GM21367 (cell line): ENCODE measurements at regions not wholly inside any gene's neighbourhood (a gene's known extent, or its start where the extent isn't known, plus 50 kb on each side); places are given as distances from the start of the nearest gene placed in this dataset.
A peak's percentile ranks its signal among the peaks of the same experiment; 100 is the strongest.
"Not testable (repeated sequence)": the region's sequence is repeated elsewhere in the genome, so short reads cannot be mapped to it uniquely, and the experiment has no call there.

Experiments
- ATAC-seq: cut with Tn5 transposase; IDR thresholded peaks from one replicate; pipeline ENCODE4 v1.9.1; 2021; ENCODE audit not compliant: unreplicated experiment

DNA sequence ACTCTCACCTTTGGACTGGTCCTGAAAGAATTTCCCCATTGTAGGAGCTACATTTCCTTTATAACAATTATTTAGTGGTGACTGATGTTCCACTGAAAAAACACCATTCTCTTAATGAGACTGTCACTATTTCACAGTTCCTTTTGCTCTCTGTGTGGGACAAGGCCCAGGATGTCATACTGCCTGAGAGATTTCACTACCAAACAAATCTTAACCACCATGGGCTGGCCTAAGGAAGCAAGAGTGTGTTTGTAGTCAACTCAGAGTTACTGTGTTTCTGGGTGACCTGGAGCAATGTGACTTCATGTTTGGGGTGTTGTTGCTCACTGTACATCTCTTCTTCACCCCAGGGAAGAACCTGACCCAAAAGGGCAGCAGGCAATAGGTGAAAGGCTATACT, 50.1 kb upstream of the ZNF608 start:
- peak; percentile 41 for ATAC-seq

DNA sequence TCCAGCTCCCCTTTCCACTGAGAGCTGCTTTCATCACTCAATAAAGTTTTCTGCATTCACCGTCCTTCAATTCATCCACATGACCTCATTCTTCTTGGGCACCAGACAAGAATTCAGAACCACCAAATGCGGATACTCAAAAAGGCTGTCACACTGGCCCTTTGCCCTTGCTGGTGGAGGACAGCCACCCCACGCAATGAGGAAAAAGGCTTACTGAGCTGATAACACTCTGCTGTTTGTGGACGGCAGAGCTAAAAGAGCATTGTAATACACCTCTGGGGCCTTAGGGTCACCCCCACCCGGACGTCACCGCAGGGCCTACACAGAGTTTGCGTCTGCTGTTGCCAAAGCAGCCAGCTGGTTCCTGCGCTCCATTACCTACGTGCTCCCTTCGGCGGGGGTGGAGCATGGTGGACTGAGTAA, 51.2 kb upstream of the ZNF608 start:
- no peak for ATAC-seq

DNA sequence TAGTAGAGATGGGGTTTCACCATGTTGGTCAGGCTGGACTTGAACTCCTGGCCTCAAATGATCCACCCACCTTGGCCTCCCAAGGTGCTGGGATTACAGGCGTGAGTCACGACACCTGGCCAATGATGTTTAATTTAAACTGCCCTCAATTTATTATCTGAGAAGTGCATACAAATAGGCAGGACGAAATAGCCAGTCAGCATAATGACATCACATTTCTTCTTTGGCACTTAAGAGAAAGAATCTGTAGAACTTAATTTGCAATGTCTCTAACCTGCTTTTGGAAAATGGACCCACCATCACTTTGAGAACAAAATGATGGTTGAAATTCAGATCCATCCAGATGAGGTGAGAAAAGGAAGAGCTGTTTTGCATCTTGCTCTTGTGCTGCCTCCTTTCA, 52.5 kb upstream of the ZNF608 start:
- ATAC-seq = no peak

DNA sequence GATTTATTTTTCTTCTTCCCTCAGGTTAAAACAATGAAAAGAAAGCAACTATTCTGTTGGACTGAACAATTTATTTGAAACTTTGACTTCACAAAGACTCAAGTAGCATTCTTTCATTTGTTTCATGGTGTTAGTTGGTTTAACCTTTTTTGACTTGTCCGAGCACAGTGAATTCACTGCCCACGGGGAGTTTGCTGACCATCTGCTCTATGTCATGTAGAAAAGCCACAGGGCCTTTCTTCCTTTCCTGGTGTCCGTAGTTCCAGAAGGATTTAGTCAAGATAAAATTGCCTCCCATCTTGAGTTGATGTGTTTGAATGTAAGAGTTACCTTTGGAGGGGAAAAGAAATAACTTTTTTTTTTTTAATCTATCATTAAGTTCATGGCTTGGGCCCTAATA, 55.1 kb upstream of the ZNF608 start:
- ATAC-seq = no peak

DNA sequence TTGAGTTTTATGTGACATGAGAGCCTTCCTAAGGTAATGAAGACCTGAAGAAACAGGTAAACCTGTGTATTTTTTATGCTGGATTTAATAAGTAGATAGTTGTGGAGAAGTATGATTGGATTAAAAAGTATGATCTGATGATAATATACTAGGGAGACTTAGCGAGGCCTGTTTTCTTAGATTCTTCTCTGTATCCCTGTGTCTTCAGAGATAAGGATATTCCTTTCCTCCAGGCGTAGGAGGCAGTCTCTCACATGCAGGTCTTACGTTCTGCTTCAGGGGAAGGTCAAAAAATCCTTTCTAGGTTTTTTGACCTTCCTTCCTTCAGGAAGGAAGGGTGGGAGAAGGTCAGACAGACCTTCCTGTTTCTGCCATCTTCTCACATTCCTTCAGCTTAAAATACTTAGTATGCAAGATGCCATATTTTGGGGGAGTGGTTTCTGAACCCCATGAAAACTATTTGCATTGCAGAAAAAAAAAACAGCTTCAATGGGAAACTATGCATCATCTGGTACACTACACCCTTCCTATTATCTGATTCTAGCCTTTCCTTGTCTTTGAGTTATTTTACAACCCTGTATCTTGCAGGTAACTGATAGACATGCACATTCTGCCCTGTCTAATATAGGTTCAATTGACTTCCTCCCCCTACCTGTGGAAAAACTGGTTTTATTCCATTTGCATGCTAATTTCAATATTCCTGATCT, 57.3 kb upstream of the ZNF608 start:
- no peak for ATAC-seq

DNA sequence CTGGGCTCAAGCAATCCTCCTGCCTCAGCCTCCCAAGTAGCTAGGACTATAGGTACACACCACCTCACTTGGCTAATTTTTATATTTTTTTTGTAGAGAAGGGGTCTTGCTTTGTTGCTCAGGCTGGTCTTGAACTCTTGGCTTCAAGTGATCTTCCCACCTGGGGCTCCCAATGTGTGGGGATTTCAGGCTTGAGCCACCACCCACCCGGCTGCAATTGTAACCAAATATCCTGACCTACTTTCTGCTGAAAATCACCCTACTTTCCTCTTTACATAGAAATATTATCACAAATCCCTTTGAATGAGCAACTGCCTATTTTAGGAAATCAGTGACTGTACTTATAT, 59.6 kb upstream of the ZNF608 start:
- no peak for ATAC-seq

DNA sequence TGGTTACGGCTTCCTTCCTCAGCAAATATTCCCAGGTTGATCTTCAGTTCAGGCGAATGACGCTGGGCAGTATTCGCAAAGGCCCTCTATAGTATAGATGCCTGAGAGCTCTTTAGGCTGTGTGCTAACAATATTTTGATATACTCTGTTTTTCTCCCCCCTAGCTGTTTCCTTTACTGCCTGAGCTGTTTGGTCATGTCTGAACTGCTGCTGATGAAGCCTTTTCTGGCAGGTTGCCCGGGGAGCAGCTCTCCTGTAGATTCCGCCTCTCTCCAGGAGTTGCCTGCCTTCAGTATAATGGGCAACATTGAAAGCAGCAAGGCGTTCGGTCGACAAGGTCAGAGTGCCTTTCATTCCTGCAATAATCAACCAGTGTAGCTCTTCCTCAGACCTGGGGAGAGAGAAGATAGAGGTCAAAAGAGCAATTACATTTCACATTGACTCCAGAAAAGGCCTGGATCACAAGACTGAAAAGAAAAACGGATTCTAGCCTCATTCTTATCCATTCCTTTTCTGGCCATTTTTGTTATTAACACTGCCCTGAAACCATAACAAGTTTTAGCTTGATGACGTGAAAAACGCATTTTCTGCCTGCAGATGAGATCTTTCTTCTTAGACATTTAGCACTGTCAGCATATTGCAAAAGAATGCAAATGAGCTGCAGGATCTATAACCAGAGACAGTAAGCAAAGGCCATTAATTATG, 60.1 kb upstream of the ZNF608 start:
- no peak for ATAC-seq

DNA sequence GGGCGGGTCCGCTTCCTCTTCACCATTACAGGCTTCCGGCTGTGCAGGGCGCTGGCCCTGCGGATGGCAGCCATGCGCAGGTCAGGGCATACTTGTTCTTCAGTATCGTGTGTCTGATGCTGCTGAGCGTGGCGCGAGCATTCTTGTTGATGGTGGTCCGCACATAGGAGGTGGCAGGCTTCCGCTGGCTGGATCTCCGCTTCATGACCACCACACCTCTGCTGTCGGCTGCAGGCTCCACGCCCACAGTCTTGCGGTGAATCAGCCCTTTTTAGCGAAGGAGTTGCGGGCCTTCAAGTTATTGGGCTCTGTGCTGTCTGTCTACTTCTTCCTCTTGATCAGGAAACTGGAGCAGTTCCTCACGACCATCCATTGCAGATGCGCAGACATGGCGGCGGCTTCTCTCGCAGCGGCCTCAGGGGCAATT, 62.4 kb upstream of the ZNF608 start:
- no peak for ATAC-seq

DNA sequence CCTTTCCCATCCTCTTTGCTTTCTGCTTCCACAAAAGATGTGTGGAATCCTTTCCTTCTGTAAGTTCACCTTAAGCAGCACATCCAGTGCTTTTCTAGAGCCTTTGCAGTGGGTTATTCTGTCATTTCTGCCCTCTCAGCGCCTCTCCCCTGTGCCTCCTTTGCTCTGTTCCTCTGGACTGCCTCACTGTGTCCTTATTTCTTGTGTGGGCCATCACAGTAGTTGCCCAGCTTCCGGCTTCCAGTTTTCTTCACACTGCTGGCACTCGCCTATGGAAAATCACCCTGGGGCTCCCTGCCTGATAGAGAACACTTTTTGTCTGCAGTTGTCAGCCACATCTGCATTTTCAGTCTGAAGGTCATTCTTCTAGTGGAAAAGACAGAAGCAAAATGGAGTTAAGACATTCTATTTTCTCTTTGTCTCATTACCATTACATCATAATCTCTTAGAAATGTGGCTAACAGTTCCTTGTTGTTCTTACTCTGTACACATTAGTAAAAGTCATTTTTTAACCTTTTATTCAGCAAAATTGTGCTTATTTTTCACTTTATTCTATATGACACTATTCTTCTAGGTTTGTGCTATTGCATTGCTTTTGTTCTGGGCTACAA, 64.1 kb upstream of the ZNF608 start:
- no peak for ATAC-seq

DNA sequence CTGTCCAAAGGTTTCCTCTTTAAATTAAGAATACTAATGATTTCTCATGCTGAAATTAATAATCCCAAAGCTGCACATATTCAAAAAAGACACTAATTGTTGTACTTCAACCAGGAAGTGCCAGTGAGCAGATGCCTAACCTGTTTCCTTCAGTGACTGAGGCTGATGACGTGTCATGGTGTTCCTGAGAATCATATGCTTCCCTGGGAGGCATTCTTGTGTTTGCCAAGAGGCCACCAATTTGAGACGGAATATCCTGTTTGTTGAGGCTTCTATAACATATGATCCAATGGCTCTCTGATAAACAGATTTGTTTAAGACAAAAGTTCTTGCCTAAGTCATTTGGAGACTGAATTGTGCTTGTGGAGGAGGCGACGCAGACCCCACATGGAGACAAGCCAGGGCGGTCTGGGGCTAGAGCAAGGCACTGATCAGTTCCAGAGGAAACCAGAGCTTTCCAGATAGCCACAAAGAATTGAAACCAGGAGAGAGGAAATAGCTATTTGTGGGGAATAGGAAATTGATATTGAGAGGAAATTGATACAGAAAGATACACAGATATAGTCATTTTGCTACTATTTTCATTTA, 66.4 kb upstream of the ZNF608 start:
- no peak for ATAC-seq

DNA sequence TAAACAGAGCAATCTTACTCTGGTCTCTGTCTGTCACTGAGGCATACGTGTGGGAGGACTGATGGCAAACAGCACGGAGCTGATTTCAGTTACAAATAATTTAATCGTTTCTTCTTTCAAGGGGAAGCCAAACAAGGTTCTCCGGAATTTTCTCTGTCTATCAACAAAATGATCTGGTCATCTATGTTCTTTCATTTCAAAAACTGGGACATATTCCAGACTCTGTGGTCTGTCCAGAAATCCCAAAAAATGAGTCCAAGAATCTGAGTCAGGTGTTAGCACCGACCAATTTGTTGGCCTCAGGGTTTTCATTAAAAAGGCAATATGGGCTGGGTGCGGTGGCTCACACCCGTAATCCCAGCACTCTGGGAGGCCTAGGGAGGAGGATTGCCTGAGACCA, 69.9 kb upstream of the ZNF608 start:
- ATAC-seq = no peak

DNA sequence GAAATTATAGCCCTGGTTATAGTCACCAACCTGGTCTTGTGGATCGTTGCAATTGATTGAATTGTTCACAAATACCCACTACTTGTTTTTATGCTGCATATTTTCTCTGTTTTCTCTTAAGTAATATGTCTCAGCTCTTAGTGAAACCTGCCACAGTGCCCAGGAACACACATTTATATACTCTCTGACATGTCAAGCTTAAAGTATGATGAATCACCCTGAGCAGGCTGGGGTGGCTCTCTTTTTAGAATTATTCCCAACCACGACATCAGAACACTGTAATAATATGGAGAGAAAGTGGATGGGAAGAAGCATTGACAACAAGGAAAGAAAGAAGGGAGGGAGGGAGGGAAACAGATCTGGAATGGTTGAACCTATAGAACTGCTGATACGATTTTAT, 72.8 kb upstream of the ZNF608 start:
- no peak for ATAC-seq

DNA sequence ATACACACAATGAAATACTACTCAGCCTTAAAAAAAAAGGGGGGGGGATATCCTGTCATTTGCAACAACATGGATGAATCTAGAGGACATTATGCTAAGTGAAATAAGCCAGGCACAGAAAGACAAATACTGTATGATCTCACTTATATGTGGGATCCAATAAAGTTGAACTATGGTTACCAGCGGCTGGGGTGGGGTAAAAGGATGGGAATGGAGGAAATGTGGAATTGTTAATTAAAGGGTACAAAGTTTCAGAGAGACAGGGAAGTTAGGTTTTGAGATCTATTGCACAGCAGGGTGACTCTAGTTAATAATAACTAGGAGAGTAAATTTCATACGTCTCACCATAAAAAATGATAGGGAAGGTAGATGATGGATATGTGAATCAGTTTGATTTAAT, 76.2 kb upstream of the ZNF608 start:
- ATAC-seq = no peak

DNA sequence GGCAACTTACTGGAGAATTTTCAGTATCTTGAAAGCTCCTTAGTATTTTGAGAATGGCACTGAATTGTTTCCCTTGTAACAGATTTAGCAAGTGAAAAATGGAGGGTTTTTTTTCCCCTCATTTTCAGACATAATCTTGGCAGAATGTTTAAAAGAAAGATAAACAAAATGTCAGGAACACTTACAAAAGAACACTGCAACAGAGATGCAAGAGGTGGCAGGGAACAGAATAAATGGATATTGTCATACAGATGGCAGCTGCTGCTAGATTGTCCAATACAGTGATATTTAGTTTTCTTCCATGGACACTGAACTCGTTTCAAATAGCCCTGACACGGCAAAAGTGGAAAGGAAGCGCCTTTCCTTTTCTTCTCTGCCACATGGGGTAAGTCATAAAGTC, 76.9 kb upstream of the ZNF608 start:
- no peak for ATAC-seq

DNA sequence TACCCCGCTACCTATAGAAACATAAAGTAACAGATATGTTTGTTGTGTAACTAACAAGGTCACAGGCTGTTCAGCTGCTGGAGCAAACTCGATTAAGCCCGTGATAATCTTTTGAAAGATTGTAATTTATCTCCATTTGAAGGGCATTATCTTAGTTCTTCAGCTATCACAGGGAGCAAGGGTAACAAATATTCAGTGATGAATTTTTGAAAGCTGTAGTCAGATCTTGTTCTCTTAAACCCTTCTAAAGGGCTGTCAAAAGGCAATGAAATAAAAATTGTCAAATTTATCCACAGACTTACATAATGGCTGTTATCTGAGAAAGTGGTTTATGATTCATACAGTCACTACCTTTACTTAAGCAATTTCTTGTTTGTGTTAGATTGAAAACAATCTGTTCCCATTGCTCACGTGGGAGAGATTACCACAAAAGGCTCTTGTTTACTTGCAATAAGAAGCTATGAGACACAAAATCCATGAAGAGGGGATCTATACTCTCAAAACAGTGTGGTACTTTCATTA, 78.3 kb upstream of the ZNF608 start:
- no peak for ATAC-seq

DNA sequence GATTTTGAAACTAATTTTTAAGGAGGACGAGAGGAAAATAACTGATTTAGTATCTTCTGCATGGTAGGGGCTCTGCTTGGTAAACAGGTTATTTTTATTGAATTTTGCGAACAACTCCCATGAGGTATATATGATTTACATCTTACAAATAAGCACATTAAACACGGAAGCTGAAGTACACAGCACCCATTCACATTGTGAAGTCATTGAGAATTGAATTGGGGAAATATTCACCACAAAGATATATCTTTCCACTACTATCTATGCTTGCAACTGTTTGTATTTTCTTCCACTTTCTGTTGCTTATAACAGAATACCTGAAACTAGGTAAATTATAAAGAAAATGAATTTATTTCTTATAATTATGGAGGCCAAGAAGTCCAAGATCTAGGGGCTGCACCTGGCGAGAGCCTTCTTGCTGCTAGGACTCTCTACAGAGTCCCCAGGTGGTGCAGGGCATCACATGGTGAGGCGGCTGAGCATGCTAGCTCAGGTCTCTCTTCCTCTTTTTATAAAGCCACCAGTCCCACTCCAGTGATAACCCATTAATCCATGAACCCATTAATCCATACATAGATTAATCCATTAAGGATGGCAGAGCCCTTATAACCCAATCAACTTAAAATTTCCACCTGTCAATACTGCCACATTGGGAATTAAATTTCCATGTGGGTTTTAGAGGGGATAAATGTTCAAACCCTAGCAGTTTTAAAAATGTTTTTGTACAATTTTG, 79.0 kb upstream of the ZNF608 start:
- peak; percentile 83 for ATAC-seq

DNA sequence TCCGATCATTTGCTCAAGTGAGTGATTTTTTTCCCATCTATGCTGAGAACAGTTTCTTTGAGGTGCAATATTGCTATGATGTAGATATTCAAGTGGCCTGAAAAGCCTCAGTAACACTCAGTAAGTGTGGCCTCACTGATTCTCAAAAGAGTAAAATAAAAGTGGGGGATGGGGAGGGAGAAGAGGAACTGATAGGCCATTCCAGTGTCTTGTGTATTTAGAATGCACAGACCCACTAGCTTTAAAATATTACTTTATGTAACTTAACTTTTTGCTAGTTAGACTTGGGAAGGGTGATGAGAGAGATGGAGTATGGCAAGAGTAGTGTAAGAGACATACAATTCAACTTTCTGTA, 79.5 kb upstream of the ZNF608 start:
- peak; percentile 22 for ATAC-seq

DNA sequence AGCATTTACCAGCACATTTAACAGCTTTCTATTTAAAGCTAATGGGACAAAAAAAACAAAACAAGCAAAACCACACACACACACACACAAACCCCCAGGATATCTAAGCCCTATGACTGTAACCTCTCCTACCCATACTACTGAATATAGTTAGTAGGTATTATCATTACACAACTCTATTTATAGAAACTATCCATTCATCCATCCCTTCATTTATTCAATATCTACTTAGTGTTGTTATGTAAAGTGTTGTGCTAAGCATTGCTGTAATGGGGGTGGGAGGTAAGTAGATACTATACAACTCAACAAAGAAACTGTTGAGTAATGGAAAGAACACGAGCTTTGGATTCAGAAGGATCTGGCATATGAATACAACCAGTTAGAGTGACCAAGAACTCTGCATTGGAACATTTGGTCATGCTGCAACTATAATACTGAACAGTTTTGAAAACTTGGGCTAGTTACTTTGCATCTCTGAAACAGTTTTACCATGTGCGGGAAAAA, 82.3 kb upstream of the ZNF608 start:
- ATAC-seq = no peak

DNA sequence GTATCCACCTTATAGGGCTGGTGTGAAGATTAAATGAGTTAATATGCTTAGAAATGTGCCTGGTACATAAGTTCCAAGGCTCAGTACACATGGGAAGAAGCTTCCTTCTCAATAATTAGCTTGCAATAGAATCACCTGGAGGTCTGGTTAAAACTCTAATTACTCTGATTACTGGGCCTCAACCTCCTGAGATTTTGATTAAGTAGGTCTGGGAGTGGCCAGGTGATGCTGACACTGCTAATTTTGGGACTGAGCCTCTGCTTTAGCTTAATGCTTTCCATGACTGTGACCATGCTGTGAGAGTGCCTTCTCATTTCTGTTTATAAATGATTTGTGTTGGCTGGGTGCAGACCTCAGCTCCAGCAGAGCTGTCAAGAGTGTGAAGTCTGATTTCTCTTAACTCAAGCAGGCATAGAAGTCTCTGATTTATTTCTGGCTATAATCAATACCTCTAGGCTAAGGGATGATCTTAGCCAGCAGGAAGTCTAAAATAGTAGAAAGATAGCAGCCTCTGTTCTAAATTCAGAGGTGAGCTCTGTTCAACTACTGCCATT, 85.3 kb upstream of the ZNF608 start:
- ATAC-seq = no peak

DNA sequence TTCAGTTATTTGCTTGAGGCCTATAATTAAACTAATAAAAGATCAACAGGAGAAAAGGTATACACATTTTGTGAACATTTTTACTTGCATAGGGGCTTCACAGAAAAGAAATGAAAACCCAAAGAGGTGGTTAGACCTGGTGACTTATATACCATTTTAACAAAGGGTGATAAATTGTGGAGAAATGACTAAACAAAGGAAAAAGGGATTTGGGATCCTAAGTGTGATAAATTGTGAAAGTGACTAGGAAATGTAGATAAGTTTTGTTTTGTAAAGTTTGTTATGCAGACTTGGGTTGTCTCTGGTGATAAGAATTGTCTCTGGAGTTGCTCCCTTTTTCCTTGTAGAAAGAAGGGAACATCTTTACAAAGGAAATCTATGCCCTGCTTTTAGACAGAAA, 86.1 kb upstream of the ZNF608 start:
- no peak for ATAC-seq

DNA sequence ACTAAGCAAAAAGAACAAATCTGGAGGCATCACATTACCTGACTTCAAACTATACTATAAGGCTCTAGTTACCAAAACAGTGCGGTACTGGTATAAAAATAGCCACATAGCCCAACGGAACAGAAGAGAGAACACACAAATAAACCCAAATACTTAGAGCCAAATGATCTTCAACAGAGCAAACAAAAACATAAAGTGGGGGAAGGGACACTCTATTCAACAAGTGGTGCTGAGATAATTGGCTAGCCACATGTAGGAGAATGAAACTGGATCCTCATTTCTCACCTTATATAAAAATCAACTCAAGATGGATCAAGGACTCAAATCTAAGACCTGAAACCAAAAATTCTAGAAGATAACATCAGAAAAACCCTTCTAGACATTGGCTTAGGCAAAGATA, 89.9 kb upstream of the ZNF608 start:
- not testable (repeated sequence) for ATAC-seq
